ENCODE measurements at regions not wholly inside any gene's neighbourhood (a gene's known extent, or its start where the extent isn't known, plus 50 kb on each side); places are given as distances from the start of the nearest gene placed in this dataset.

DNA sequence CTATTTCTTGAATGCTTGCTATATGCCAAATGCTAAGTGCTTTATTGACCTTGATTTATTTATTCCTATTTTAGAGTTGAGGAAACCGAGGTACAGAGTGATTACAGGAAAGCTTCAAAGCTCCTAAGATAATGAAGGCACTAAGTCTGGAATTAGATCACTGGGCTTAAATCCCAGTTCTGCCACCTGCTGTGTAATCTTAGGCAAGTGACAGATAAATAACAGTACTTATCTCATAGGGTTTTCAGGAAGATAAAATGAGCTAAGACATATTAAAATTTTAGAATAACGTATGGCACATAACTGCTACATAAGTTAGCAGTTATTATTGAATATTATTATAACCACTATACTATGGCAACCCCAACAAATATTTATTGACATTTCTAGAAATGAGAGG, 843.8 kb downstream of the DTWD2 start:
- TF ChIP-seq POLR2AphosphoS5 (IDR thresholded peaks at IDR 0.05; ENCODE audit: low read depth, low read length): no peak
- no peak for TF ChIP-seq POLR2A (IDR thresholded peaks at IDR 0.05; ENCODE audit: low read depth, low read length)
- no peak for TF ChIP-seq TAF1 (IDR thresholded peaks at IDR 0.05; ENCODE audit: borderline replicate concordance, low read depth, low read length)

All from GM12892 (cell line).